KBM-7 (cell line): ENCODE measurements at regions not wholly inside any gene's neighbourhood (a gene's known extent, or its start where the extent isn't known, plus 50 kb on each side); places are given as distances from the start of the nearest gene placed in this dataset.
"Not testable (repeated sequence)": the region's sequence is repeated elsewhere in the genome, so short reads cannot be mapped to it uniquely, and the experiment has no call there.

Source experiments
- DNase-seq: peaks from one replicate; pipeline ENCODE4 v3.0.0-alpha.2; 2015
- in situ Hi-C: fragments of 300-500 bp; cut with MboI; formaldehyde crosslinking; loops from 2 replicates; pipeline ENCODE4 v1.14.3; 2020; ENCODE audit warnings: low sequenced_read_pairs, low pct_unique_long_range_greater_than_20kb, mixed read lengths

DNA sequence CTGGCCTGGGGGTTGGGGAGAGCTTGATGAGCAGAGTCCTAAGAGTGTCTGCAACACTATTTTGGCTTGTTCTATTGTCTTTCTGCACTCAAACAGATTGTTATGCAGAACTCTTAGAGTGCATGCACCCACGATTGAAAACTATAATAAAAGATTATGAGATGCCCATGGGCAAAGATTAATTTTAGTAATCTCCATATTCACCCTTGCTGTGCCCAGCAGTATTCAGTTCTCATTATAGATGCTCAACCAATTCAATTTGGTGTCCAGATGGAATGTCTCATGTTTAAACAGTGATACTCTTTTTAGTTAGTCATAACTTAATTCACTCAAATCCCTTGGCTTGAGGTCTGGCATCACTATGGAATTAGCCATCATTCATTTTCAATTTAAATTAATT lies 952.5 kb downstream of the CDH8 start:
- in situ Hi-C loops = no loop called here
- no peak for DNase-seq

DNA sequence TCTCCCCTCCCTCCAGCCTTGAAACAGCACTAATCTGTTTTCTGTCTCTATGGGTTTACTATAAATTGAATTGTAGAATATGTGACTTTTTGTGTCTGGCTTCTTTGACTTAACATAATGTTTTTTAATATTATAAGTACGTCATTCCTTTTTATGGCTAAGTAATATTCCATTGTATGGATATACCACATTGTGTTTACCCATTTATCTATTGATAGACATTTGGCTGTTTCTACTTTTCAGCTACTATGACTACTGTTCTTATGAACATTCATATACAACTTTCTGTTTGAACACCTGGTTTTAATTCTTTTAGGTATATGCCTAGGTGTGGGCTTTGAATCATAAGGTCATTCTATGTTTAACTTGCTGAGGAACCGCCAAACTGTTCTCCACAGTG lies 961.9 kb downstream of the CDH8 start:
- no peak for DNase-seq
- in situ Hi-C loops = no loop called here

- in situ Hi-C loops = no loop called here
- no peak for DNase-seq
Observed at GRCh38 chr16:61057635-61058034, 978.6 kb downstream of the CDH8 start.

- DNase-seq = no peak
- in situ Hi-C loops = no loop called here
Observed at GRCh38 chr16:61050547-61050946, 985.7 kb downstream of the CDH8 start.

GRCh38 chr16:61045931-61046330 lies 990.3 kb downstream of the CDH8 start:
- in situ Hi-C loops = no loop called here
- DNase-seq = no peak

DNA sequence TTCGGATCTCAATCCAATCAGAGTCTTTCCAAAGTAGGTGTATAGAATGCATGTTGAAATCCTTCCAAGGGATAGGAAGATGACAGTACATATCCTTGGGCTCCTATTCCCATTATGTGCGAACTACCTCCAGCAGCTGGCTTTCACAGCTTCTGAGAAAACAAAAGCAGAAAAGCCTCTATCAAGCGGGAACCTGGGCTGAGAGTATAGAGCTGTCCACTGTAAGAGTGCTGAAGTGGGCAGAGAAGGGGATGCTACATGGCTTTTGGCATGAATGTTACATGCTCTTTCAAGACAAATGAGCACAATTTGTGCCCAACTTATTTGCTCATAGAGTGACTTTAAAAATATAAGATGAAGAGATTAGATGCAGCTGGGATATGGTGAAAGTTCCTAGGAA lies 993.5 kb downstream of the CDH8 start:
- in situ Hi-C loops = no loop called here
- peak; percentile 2 for DNase-seq

DNA sequence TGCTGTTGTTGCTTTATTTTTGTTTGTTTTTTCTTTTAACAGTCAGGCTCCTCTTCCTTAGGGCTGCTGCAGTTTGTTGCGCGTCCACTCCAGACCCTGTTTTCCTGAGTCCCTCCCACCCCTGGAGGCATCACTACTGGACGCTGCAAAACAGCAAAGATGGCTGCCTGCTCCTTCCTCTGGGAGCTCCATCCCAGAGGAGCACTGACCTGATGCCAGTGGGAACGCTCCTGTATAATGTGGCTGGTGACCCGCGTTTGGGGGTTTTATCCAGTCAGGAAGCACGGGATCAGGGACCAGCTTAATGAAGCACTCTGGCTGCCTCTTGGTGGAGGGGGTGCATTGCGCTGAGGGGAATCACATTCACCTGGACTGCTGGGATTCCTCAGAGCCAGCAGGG lies 1005.6 kb downstream of the CDH8 start:
- in situ Hi-C loops = no loop called here
- no peak for DNase-seq

- in situ Hi-C loops = no loop called here
- no peak for DNase-seq
Observed at GRCh38 chr16:61024180-61024900, 1011.9 kb downstream of the CDH8 start.

DNA sequence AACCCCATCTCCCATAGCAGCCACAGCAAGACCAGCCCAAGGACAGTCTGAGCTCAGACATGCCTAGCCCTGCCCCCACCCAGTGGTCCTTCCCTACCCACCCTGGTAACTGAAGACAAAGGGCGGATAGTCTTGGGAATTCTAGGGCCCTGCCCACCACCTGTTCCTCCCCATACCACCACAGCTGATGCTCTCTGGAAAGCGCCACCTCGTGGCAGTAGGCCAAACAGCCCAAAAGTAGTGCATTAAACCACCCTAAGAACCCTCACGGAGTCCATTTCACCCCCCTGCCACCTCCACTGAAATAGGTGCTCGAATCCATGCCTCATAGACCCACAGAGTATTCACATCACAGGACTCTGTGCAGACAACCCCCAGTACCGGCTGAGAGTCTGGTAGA lies 1021.4 kb downstream of the CDH8 start:
- in situ Hi-C loops = no loop called here
- peak; percentile 18 for DNase-seq

- no peak for DNase-seq
- in situ Hi-C loops = no loop called here
Observed at GRCh38 chr16:61007694-61008093, 1028.5 kb downstream of the CDH8 start.

- in situ Hi-C loops = no loop called here
- no peak for DNase-seq
Observed at GRCh38 chr16:61005952-61006351, 1030.3 kb downstream of the CDH8 start.

DNA sequence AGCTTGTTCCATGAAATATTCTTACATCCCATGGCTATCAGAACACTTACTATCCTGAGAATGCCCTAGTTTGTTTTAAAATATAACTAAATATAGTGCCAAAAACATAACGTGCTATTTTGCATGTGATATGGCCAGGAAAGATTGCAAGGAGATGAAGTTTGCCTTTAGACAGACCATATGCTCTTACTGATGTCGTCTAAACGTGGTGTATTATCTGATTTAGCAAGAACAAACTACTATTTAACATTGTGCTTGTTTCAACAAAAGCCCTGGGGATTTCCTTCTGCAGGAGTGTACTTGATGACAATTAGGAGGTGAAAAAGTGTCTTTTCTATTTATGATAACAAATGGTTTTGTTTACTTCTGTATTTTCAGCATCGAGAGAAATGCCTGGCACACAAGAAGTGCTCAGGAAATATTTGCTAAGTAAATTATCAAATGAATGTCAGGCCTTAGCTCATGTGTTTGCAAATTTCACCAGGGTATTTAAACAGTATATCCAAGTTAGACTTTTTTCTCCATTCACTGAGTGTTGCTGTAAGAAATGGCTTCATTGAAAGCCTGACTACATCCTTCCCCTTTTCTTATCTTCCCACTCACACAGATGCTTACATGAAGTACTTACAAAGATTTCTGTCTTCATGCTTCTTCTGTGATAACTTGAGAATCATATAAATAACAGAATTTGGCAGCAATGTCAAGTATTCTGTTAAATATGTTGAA lies 1033.6 kb downstream of the CDH8 start:
- in situ Hi-C loops = no loop called here
- DNase-seq = no peak

- in situ Hi-C loops = no loop called here
- no peak for DNase-seq
Observed at GRCh38 chr16:60991886-60992285, 1044.4 kb downstream of the CDH8 start.

DNA sequence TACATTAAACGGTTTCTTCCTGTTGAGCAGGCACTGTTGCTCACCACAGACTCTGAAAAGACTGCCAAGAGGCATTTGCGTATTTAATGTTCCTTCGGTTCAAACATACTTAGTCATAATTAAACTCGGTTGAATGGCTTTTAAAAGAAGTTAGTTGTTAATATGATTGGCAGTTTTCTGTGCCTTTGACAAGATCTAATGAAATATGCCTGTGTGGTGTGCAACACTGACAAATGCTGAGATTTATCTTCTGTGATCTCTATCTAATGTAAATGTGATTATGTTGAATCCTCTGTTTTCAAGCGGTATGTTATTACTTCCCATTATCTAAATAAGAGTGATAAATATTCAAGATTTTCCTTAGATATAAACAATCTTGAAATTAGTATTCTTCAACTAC lies 1046.6 kb downstream of the CDH8 start:
- in situ Hi-C loops = no loop called here

DNA sequence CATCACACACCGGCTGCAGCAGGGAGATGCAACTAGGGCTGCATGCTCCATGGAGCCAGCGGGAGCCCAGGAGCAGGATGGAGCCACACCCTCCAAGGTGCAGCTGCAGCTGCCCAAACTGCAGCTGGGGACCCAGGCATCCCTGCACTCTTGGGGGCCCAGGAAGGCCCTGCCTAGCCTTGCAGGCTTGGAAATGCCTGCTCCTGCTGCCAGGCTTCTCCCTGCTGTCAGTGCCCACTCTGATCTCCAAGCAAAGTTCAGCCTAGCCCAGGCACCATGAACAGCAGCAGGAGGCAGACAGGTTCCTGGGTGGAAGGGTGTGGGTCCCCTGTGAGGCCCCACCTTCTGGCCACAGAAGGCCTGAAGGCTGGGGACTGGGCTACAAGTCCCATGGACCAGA lies 1057.1 kb downstream of the CDH8 start:
- in situ Hi-C loops = no loop called here

More for the DNA sequence above, 1046.6 kb downstream of the CDH8 start:
- no peak for DNase-seq

DNA sequence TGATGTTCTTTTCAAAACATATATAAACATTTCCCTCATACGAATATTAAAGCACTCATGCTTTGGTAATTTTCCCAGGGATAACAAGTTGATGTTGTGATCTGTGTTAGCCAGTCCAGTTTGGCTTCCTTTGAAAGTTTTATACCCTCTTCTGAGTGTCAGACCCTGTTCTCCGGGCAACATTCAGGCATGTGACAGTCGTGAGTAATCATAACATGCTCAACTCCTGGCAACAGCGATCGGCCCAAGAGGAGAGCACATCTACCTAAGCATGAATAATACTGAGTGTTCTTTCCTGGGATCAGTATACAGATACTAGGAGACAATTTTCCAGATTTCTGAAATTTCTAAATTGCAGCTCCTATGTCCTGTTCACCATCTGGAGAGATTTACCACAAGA lies 1086.4 kb downstream of the CDH8 start:
- DNase-seq = no peak
- in situ Hi-C loops = no loop called here

More for the DNA sequence above, 1057.1 kb downstream of the CDH8 start:
- DNase-seq = no peak

DNA sequence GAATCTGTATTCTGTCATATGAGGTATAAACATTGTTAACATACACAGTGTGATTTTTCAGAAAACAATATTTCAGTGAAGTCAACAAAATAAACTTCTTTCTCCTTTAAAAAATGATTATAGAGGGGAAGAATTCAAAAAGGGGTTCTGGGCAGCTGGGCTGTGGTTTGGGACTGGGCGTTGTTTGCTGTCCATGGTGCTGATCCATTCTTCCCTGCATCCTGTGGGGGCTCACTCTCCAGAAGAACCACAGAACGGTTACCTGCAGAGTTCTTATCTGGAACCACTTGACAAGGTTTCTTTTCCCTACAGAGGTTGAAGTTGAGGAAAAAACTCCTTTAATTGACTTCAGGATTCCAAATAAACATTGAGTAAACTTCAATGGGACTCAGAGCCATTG lies 1091.0 kb downstream of the CDH8 start:
- in situ Hi-C loops = no loop called here
- peak; percentile 12 for DNase-seq

DNA sequence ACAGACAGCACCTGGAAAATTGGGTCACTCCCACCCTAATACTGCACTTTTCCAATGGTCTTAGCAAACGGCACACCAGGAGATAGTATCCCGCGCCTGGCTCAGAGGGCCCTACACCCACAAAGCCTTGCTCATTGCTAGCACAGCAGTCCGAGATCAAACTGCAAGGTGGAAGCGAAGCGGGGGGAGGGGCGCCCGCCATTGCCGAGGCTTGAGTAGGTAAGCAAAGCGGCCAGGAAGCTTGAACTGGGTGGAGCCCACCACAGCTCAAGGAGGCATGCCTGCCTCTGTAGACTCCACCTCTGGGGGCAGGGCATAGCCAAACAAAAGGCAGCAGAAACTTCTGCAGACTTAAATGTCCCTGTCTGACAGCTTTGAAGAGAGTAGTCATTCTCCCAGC lies 1100.0 kb downstream of the CDH8 start:
- in situ Hi-C loops, DNase-seq: not testable (repeated sequence)

- no peak for DNase-seq
- in situ Hi-C loops = no loop called here
Observed at GRCh38 chr16:60932600-60932999, 1103.6 kb downstream of the CDH8 start.

DNA sequence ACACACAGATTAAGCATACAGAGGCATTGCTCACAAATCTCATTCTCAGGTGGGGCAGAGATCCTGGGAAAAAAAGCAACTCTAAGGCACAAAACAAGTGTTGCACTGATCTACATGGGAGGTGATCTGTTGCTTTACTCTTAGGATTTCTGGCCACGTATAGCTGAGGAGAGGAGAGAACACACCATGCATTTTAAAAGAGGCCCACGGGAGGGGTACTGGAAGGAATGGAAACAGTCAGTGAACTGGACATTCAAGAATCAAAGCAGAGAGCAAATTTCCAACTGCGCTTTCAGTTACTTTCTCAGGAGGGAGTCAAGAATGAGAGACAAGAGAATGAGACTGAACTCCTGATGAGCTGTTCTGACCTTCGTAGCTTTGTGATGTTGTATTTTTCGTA lies 1105.9 kb downstream of the CDH8 start:
- DNase-seq = no peak
- in situ Hi-C loops = no loop called here

- in situ Hi-C loops = no loop called here
- no peak for DNase-seq
Observed at GRCh38 chr16:60922920-60923319, 1113.3 kb downstream of the CDH8 start.
